ENCODE measurements at regions not wholly inside any gene's neighbourhood (a gene's known extent, or its start where the extent isn't known, plus 50 kb on each side); places are given as distances from the start of the nearest gene placed in this dataset.

- no peak for DNase-seq (ENCODE audit: low spot score)
- TF ChIP-seq CTCF (conservative IDR thresholded peaks at IDR 0.05; ENCODE audit: low read depth): no peak
- POLR2A ChIA-PET (ENCODE audit: low non-redundant PET): no interaction called here
These were observed 476.6 kb downstream of the IRS2 start for GRCh38 chr13:109309625-109310363.

GRCh38 chr13:109307027-109307426, 479.4 kb downstream of the IRS2 start:
- POLR2A ChIA-PET (ENCODE audit: low non-redundant PET): no interaction called here
- CTCF ChIA-PET: no interaction called here
- no peak overlapping the region for H3K27ac ChIP-seq
- DNase-seq (ENCODE audit: low spot score): no peak
- no peak for TF ChIP-seq CTCF (conservative IDR thresholded peaks at IDR 0.05; ENCODE audit: low read depth)

More at GRCh38 chr13:109309625-109310363, 476.6 kb downstream of the IRS2 start:
- CTCF ChIA-PET: interaction anchor here (0.6 kb wide), 2 partner anchors 107 to 165 kb away, joined by 3 to 4 read pairs; no protein-coding TSS in a partner anchor
- no peak overlapping the region for H3K27ac ChIP-seq

- DNase-seq (ENCODE audit: low spot score): no peak
- POLR2A ChIA-PET (ENCODE audit: low non-redundant PET): no interaction called here
- H3K27ac ChIP-seq: no peak overlapping the region
- TF ChIP-seq CTCF (conservative IDR thresholded peaks at IDR 0.05; ENCODE audit: low read depth): no peak
- CTCF ChIA-PET: no interaction called here
These were observed 484.7 kb downstream of the IRS2 start for GRCh38 chr13:109301726-109302125.

GRCh38 chr13:109301276-109301675, 485.1 kb downstream of the IRS2 start:
- TF ChIP-seq CTCF (conservative IDR thresholded peaks at IDR 0.05; ENCODE audit: low read depth): no peak
- CTCF ChIA-PET: no interaction called here
- POLR2A ChIA-PET (ENCODE audit: low non-redundant PET): no interaction called here
- DNase-seq (ENCODE audit: low spot score): no peak
- no peak overlapping the region for H3K27ac ChIP-seq

GRCh38 chr13:109297628-109298027, 488.8 kb downstream of the IRS2 start:
- no peak overlapping the region for H3K27ac ChIP-seq
- no peak for DNase-seq (ENCODE audit: low spot score)
- ChIA-PET POLR2A (ENCODE audit: low non-redundant PET) (no interaction called here), CTCF (interaction anchor here (1.1 kb wide), 1 partner anchor 12 kb away, joined by 7 read pairs; no protein-coding TSS in a partner anchor)
- TF ChIP-seq CTCF (conservative IDR thresholded peaks at IDR 0.05; ENCODE audit: low read depth): no peak

GRCh38 chr13:109293166-109293565, 493.2 kb downstream of the IRS2 start:
- no peak for DNase-seq (ENCODE audit: low spot score)
- POLR2A ChIA-PET (ENCODE audit: low non-redundant PET): no interaction called here
- TF ChIP-seq CTCF (conservative IDR thresholded peaks at IDR 0.05; ENCODE audit: low read depth): no peak
- no peak overlapping the region for H3K27ac ChIP-seq
- CTCF ChIA-PET: no interaction called here
